ENCODE measurements at regions not wholly inside any gene's neighbourhood (a gene's known extent, or its start where the extent isn't known, plus 50 kb on each side); places are given as distances from the start of the nearest gene placed in this dataset.

GRCh38 chr21:15442743-15443469 lies 286.9 kb upstream of the USP25 start:
- Histone ChIP-seq H3K56ac (ENCODE audit: insufficient read length, low read depth, low read length) (no peak overlapping the region), H3K79me1 (ENCODE audit: insufficient read depth, low read depth, low read length, poor library complexity, severe bottlenecking) (no peaks in the 10 kb centered on the region), H3K9ac (ENCODE audit: extremely low read depth, insufficient read length, low read length) (no peak overlapping the region), H3K9me3 (ENCODE audit: control insufficient read depth, low read depth, low read length) (no peaks in the 10 kb centered on the region), H2BK12ac (ENCODE audit: insufficient read length, low read depth, low read length) (no peak overlapping the region), H3K23ac (ENCODE audit: insufficient read length, low read depth, low read length) (no peak overlapping the region), H4K91ac (ENCODE audit: insufficient read length, low read depth, low read length) (no peak overlapping the region), H2AK5ac (ENCODE audit: insufficient read length, low read length) (no peak overlapping the region), H4K20me1 (ENCODE audit: control insufficient read depth, insufficient read depth, insufficient read length) (no peaks in the 10 kb centered on the region), H4K5ac (ENCODE audit: insufficient read length, low read depth, low read length) (no peak overlapping the region), H2BK5ac (ENCODE audit: insufficient read length, low read length) (no peak overlapping the region), H3K27me3 (ENCODE audit: insufficient read depth, low read length) (no peaks in the 10 kb centered on the region), H3K27ac (ENCODE audit: insufficient read length, low read depth, low read length) (no peak overlapping the region), H3K4me2 (ENCODE audit: insufficient read depth, insufficient read length, low read length) (no peak overlapping the region), H2BK15ac (ENCODE audit: low read depth, low read length) (no peak overlapping the region), H3K79me2 (ENCODE audit: insufficient read depth, low read length) (no peaks in the 10 kb centered on the region), H3K14ac (ENCODE audit: insufficient read depth, low read length) (no peak overlapping the region), H2BK20ac (ENCODE audit: low read depth, low read length, poor library complexity, severe bottlenecking) (no peak overlapping the region), H2AFZ (ENCODE audit: low read length) (no peak overlapping the region), H2BK120ac (ENCODE audit: low read depth, low read length, poor library complexity, severe bottlenecking) (no peak overlapping the region), H3K4ac (ENCODE audit: low read depth, low read length) (no peak overlapping the region), H3K4me1 (ENCODE audit: insufficient read depth, low read length) (peaks cover 11% of the 10 kb centered on the region; the same call in 1 of the 2 replicates), H4K8ac (replicated peaks; ENCODE audit: insufficient read length, low read depth, low read length) (no peak overlapping the region), H3K23me2 (ENCODE audit: insufficient read length, low read depth, low read length, poor library complexity, severe bottlenecking) (no peaks in the 10 kb centered on the region), H3T11ph (ENCODE audit: low read length) (no peak overlapping the region), H3K18ac (ENCODE audit: insufficient read length, low read depth, low read length) (no peak overlapping the region)
- H3K36me3 Mint-ChIP-seq (ENCODE audit: insufficient read depth in 1 of 3, low read depth in 3 of 3), result peaks cover 7 to 12% (median 7%) of the 10 kb centered on the region in 3 experiments
- no peak for TF ChIP-seq CTCF (conservative IDR thresholded peaks at IDR 0.05)
- no peak overlapping the region; a peak in 2 of 7 replicates for H3K27ac Mint-ChIP-seq
- no peaks in the 10 kb centered on the region for H3K27me3 Mint-ChIP-seq (ENCODE audit: low read depth)
- H3K4me1 Mint-ChIP-seq, result peaks cover 58 to 60% of the 10 kb centered on the region in 2 experiments
- peaks cover 8 to 9% of the 10 kb centered on the region in 2 experiments for H3K9me3 Mint-ChIP-seq
- no peak overlapping the region for H3K4me3 Mint-ChIP-seq
- no peak for DNase-seq
- no CpG with 5 or more reads among the region's 6 CpGs for WGBS (ENCODE audit: extremely low coverage, insufficient read length, low lambda C conversion rate)
